Activated naive CD8-positive, alpha-beta T cell treated with anti-CD3 and anti-CD28 coated beads for 36 hours (primary cell): ENCODE measurements at regions not wholly inside any gene's neighbourhood (a gene's known extent, or its start where the extent isn't known, plus 50 kb on each side); places are given as distances from the start of the nearest gene placed in this dataset.
"Not testable (repeated sequence)": the region's sequence is repeated elsewhere in the genome, so short reads cannot be mapped to it uniquely, and the experiment has no call there.

ENCODE experiments used
- DNase-seq: peaks from one replicate; pipeline ENCODE4 v3.0.0; 2021
- H3K27ac Mint-ChIP-seq: one replicate; pipeline ENCODE4 v1.8.0; 2022; ENCODE audit warnings: mild to moderate bottlenecking, moderate library complexity, mixed read lengths
- H3K27me3 Mint-ChIP-seq: one replicate; pipeline ENCODE4 v1.8.0; 2022; ENCODE audit warnings: mild to moderate bottlenecking, mixed read lengths
- H3K36me3 Mint-ChIP-seq: one replicate; pipeline ENCODE4 v1.8.0; 2021; ENCODE audit warnings: mild to moderate bottlenecking, mixed read lengths
- H3K4me1 Mint-ChIP-seq: one replicate; pipeline ENCODE4 v1.8.0; 2021; ENCODE audit warnings: mixed read lengths
- H3K4me3 Mint-ChIP-seq: one replicate; pipeline ENCODE4 v1.8.0; 2022; ENCODE audit warnings: mild to moderate bottlenecking, moderate library complexity, mixed read lengths
- H3K9me3 Mint-ChIP-seq: one replicate; pipeline ENCODE4 v1.8.0; 2022; ENCODE audit warnings: mixed read lengths

DNA sequence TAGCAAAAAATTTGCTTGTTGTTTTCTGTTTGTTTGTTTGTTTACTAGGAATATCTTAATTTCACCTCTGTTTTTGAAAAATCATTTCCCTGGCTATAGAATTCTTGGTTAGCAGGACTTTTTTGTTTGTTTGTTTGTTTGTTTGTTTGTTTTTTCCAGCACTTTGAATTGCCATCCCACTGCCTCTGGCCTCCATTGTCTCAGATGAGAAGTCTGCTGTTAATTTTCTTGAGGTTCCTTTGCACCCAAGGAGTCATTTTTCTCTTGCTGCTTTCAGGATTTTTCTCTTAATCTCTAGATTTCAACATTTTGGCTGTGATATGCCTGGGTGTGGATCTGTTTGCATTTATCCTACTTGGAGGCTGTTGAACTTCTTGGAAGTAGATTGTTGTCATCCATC, 105.7 kb downstream of the FOXL3 start:
- H3K4me3 Mint-ChIP-seq: no peak overlapping the region
- H3K27ac Mint-ChIP-seq: no peak overlapping the region
- peaks cover 39% of the 10 kb centered on the region for H3K9me3 Mint-ChIP-seq
- H3K27me3 Mint-ChIP-seq: no peaks in the 10 kb centered on the region
- H3K4me1 Mint-ChIP-seq: no peaks in the 10 kb centered on the region
- peaks cover 6% of the 10 kb centered on the region for H3K36me3 Mint-ChIP-seq
- DNase-seq: no peak

DNA sequence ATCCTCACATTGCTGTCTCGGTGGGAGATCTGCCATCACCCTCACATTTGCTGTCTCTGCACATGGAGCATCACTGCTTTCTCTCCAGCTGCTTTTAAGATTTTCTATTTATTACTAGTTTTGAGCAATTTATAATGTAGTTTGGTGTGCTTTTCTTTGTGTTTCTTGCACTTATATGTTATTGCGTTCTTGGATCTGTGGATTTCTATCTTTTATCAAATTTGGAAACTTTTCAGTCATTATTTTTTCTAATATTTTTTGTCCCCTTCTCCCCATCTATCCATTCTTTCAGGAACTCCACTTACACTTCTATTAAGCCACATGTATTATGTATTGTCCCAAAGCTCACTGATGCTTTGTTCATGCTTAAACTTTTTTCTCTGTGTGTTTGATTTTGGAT, 108.9 kb downstream of the FOXL3 start:
- Mint-ChIP-seq H3K4me1 (no peaks in the 10 kb centered on the region), H3K27me3 (no peaks in the 10 kb centered on the region), H3K9me3 (peaks cover 36% of the 10 kb centered on the region), H3K27ac (no peak overlapping the region), H3K36me3 (peaks cover 6% of the 10 kb centered on the region), H3K4me3 (no peak overlapping the region)
- no peak for DNase-seq

DNA sequence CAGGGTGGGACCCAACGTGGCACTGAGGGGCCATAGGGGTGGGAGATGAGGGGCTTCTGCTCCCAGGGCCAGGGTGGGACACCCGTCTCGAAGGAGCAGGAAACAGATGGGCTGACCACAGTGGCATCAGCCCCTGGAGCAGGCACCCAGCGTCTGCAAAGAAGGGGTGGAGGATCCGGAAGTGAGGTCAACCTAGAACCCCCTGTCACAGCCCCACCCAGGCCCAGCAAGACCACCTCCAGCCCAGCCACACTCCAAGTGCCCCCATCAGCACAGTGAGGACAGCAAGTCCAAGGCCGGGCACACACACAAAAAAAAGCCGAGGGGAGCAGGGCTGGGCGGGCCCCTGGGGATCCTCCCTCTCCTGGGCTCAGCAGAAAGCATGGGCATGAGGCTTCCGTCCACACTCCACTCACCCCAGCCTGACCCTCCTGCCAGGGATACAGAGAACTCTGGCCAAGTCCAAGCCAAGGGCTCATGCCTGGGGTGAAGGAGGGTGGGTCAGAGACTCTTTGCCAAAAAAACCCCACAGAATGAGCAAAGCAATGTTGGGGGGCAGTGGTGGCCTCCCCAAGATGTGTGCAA, 111.0 kb downstream of the FOXL3 start:
- Mint-ChIP-seq H3K36me3 (peaks cover 5% of the 10 kb centered on the region), H3K4me3 (no peak overlapping the region), H3K9me3 (peaks cover 25% of the 10 kb centered on the region), H3K4me1 (no peaks in the 10 kb centered on the region), H3K27ac (no peak overlapping the region), H3K27me3 (no peaks in the 10 kb centered on the region)
- DNase-seq: no peak

DNA sequence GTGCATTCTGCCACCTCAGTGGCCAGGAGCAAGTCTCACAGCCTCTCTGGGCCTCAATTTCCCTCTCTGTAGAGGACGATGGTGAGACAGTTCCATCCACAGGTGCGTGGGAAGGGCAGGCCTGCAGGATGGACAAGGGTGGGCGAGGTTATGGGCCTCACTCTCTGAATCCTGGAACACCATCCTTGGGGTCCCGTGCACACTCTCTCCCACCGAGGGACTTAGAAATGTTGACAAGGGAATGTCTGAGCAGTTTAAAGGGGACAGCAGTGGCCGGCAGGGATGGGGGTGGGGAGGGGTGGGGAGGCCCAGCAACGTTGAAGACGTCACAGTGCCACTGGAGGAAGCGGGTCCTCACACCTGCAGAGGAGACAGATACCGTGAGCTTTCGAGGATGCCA, 111.5 kb downstream of the FOXL3 start:
- no peak for DNase-seq

DNA sequence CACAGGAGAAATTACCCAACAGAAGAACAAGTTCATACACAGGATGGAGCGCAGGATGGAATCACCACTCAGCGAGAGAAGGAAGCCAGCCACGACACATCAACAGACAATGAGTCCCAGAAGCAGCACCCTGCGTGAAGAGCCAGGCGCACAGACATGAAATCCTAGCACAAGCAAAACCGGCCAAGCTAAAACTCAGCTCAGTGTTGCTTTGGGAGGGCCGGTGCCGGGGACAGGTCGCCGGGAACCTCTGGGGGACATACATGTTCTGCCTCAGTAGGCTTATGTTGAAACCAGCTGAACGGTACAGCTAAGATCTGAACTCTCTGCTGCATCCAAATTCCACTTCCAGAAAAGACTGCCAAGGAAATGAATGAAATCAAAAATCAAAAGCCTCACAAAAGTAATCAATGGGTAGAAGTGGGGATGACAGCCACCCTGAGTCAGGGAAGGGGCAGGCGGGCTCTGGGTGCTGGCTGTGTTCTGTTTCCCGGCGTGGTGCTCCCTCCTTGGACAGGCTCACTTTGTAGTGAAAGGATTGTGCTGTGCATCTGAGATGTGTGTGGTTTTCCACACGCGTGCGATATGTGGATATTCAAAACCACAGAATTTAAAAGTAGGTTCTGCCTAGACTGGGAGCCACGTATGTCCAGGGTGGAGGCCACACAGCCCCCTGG, 114.7 kb downstream of the PDGFA start:
- Mint-ChIP-seq H3K4me1 (no peaks in the 10 kb centered on the region), H3K27me3 (no peaks in the 10 kb centered on the region), H3K9me3 (no peaks in the 10 kb centered on the region), H3K4me3 (no peak overlapping the region), H3K36me3 (no peaks in the 10 kb centered on the region), H3K27ac (no peak overlapping the region)
- DNase-seq: no peak

More for the DNA sequence above, 111.5 kb downstream of the FOXL3 start:
- no peaks in the 10 kb centered on the region for H3K4me1 Mint-ChIP-seq
- no peaks in the 10 kb centered on the region for H3K36me3 Mint-ChIP-seq
- H3K27ac Mint-ChIP-seq: no peak overlapping the region
- H3K4me3 Mint-ChIP-seq: no peak overlapping the region
- H3K9me3 Mint-ChIP-seq: peaks cover 20% of the 10 kb centered on the region
- no peaks in the 10 kb centered on the region for H3K27me3 Mint-ChIP-seq

DNA sequence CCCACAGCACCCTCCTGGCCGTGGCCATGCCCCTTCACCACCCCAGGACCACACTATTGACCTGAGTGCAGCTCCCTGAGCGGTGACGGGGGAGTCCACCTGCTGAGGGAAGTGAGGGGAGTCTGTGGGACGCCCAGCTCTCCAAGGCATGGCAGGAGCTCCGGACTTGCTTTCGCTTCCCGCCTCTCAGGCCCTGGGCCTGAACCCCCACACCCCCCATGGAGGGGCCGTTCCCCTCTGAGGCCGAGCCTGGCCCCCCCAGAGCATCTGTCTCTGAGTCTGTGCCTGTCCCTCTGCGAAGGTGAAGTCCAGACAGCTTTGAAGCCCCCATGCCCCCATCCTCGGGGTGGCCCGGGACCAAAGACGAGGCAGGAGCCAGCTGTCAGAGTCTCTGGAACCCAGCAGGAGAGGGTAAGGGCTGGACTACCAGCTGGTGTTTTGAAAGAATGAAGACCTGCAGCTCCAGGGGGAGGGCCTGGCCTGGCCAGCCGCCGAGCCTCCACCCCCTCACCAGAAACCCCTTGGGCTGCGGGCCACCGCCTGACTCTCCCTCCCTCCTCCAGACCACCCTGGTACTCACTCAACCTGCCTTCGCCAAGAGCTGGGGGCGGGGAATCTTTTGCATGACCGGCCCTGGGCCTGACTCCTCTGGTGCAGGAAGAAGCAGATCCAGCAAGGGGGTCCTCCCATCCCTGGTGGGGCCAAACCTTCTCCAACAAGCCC, 114.0 kb downstream of the PDGFA start:
- no peak overlapping the region for H3K27ac Mint-ChIP-seq
- no peak overlapping the region for H3K4me3 Mint-ChIP-seq
- no peaks in the 10 kb centered on the region for H3K36me3 Mint-ChIP-seq
- H3K4me1 Mint-ChIP-seq: no peaks in the 10 kb centered on the region
- DNase-seq: no peak
- H3K9me3 Mint-ChIP-seq: no peaks in the 10 kb centered on the region
- H3K27me3 Mint-ChIP-seq: no peaks in the 10 kb centered on the region

DNA sequence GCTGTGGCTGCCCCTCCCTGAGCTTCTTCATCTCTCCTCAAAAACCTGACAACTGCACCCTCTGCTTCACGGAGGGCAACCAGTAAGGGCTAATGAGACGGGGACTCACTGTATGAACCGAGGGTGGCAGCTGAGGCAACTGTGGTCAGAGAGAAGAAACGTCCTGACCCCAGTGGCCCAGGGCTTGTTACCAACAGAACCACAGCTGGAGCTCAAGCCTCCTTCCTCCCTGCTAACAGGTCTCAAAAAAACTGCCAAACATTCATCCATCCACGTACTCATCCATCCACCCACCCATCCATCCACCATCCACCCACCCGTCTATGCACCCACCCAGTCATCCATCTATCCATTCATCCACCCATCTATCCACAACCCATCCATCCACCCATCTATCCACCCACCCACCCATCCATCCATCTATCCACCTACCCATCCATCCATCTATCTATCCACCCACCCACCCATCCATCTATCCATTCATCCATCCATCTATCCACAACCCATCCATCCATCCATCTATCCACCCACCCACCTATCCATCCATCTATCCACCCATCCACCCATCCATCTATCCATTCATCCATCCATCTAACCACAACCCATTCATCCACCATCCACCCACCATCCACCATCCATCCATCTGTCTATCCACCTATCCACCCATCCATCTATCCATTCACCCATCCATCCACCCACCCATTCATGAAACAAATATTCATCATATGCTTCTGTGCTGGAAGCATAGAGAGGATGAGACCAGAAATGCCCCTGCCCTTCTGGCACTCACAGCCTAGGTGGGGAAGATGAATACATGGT, 111.7 kb downstream of the PDGFA start:
- Mint-ChIP-seq H3K27me3 (no peaks in the 10 kb centered on the region), H3K36me3 (no peaks in the 10 kb centered on the region), H3K4me3 (no peak overlapping the region), H3K27ac (no peak overlapping the region), H3K9me3 (no peaks in the 10 kb centered on the region), H3K4me1 (no peaks in the 10 kb centered on the region)
- DNase-seq: no peak

DNA sequence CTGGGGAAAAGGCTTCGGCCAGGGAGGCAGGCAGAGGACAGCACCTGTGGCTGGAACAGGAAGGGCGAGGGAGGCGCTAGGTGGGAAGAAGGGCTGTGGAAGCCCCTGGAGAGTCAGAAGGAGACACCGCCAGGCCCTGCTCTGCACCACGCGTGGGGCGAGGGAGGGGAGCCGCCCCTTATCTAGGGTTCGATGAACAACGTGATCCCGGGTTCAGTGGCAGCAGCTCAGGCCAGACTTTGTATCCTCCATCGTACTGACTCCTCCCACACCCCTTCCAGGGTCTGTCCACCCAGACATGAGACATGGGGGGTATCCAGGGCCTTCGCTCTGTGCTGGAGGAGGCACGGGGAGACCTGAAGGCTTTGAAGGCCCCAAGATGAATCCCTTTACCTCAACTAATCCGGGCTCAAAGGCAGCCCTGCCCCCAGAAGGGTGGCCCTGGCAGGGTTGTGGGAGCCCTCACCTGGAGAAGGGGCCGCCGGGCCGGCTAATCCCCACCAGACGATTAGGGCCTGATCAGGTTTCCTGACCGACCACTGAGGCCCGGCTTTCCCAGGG, 110.8 kb downstream of the PDGFA start:
- no peaks in the 10 kb centered on the region for H3K36me3 Mint-ChIP-seq
- no peak overlapping the region for H3K27ac Mint-ChIP-seq
- DNase-seq: no peak
- H3K4me1 Mint-ChIP-seq: no peaks in the 10 kb centered on the region
- H3K4me3 Mint-ChIP-seq: no peak overlapping the region
- no peaks in the 10 kb centered on the region for H3K27me3 Mint-ChIP-seq
- no peaks in the 10 kb centered on the region for H3K9me3 Mint-ChIP-seq

DNA sequence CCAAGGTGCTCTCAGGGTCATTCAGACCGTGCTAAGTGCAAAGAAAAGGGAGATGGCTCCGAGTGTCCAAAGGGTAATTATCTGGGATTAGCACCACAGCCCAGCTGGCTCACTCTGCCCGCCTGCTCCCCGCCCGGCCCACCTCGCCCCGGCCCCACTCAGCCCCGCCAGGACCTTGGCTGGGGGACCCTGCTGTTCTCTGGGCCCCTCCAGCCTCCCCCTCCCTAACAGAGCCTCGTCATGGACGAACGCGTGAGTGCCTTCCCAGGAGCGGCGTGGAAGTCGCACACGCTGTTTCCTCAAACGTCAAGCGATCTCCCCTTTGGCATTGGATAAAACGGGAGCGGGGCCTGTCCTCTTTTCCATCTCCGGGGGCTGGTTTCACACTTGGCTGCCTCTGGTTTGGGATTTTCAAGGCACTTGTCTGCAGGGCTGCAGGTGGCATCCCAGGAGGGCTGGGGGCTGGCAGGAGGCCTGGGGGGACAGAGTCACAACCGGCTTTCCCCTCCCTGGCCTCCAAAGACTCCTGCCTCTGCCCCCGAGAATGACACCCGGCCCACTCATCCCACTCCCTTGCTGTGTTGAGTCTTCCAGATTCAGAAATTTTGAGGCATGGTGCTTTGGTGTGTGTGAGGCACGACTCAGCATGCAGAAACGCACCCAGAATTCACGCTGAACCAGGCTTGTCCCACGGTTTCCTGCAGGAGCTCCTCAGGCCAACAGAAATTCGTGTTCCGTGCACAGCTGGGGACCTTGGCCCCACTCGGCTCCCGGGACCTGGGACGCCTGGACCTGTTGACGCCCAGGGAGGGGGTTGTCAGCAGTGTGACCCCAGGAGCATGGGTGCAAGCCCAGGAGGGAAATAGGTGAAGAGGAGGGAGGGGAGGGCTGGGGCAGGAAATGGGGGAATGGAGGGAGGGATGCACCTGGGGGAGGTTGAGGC, 110.0 kb downstream of the PDGFA start:
- no peaks in the 10 kb centered on the region for H3K9me3 Mint-ChIP-seq
- no peak overlapping the region for H3K27ac Mint-ChIP-seq
- no peaks in the 10 kb centered on the region for H3K4me1 Mint-ChIP-seq
- H3K4me3 Mint-ChIP-seq: no peak overlapping the region
- DNase-seq: no peak
- no peaks in the 10 kb centered on the region for H3K36me3 Mint-ChIP-seq
- H3K27me3 Mint-ChIP-seq: no peaks in the 10 kb centered on the region

DNA sequence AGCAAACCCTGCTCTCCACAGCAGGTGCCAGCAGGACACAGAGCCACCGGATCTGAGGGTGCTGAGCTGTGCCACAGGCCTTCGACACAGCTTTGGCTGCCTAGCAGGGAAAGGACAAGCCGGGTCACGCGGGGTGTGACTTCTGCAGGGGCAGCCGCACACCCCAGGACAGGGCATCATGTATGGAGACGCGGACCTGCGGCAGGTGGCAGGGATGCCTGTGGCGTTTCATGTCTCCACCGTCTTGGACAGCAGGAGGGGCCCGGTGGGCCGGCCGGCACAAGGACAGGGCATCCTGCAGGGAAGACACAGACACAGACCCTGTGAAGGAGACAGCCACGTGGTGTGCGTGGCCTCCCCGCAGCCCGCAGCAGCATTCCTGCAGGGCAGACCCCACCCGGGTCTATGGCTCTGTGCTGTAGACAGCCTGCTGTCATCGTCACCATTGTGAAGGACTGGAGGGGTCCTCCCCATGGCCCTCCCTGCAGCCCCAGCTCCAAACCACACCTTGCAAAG, 109.2 kb downstream of the PDGFA start:
- H3K4me3 Mint-ChIP-seq: no peak overlapping the region
- no peaks in the 10 kb centered on the region for H3K27me3 Mint-ChIP-seq
- H3K27ac Mint-ChIP-seq: no peak overlapping the region
- H3K9me3 Mint-ChIP-seq: no peaks in the 10 kb centered on the region
- no peak for DNase-seq
- no peaks in the 10 kb centered on the region for H3K4me1 Mint-ChIP-seq
- H3K36me3 Mint-ChIP-seq: no peaks in the 10 kb centered on the region

DNA sequence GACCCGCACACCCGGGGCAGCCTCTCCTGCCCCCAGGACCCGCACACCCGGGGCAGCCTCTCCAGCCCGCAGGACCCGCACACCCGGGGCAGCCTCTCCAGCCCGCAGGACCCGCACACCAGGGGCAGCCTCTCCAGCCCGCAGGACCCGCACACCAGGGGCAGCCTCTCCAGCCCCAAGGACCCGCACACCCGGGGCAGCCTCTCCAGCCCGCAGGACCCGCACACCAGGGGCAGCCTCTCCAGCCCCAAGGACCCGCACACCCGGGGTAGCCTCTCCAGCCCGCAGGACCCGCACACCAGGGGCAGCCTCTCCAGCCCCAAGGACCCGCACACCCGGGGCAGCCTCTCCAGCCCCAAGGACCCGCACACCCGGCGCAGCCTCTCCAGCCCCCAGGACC, 108.5 kb downstream of the PDGFA start:
- H3K27ac Mint-ChIP-seq, DNase-seq, H3K9me3 Mint-ChIP-seq, H3K36me3 Mint-ChIP-seq, H3K4me1 Mint-ChIP-seq, H3K4me3 Mint-ChIP-seq, H3K27me3 Mint-ChIP-seq: not testable (repeated sequence)

DNA sequence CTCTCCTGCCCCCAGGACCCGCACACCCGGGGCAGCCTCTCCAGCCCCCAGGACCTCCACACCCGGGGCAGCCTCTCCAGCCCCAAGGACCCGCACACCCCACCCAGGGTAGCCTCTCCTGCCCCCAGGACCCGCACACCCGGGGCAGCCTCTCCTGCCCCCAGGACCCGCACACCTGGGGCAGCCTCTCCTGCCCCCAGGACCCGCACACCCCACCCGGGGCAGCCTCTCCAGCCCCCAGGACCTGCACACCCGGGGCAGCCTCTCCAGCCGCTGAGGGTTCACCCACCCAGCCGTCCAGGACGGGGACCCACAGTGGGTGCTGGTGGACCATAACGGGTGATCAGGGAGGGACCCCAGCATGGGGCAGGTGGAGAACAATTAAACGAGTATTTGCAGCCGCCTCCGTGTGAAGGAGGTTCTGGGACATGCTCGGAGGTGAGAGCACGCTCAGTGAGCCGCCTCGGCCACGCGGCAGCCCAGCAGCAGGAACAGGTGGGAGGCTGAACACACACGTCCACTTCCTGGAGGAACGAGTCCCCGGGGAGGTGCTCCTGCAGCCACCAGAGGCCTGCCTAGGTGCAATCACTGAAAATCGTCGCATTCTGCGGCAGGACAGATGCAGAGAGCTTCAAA, 107.9 kb downstream of the PDGFA start:
- no peaks in the 10 kb centered on the region for H3K27me3 Mint-ChIP-seq
- H3K4me3 Mint-ChIP-seq: no peak overlapping the region
- H3K9me3 Mint-ChIP-seq: no peaks in the 10 kb centered on the region
- H3K36me3 Mint-ChIP-seq: no peaks in the 10 kb centered on the region
- no peaks in the 10 kb centered on the region for H3K4me1 Mint-ChIP-seq
- DNase-seq: no peak
- H3K27ac Mint-ChIP-seq: no peak overlapping the region

DNA sequence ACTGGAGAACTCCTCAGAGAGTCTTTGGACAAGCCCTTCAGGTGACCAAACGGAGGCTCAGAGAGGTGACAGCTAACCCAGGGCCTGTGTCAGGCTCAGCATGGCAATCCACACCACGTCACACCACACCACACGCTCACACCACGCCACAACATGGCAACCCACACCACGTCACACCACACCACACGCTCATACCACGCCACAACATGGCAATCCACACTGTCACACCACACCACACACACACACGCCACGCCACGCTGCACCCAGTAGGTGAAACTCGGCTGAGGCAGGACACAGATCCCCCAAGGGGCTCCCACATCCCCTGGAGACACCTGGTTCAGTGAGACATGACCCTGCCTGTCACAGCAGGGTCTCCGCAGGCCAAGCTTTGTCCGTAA, 107.3 kb downstream of the PDGFA start:
- H3K9me3 Mint-ChIP-seq: no peaks in the 10 kb centered on the region
- no peaks in the 10 kb centered on the region for H3K36me3 Mint-ChIP-seq
- DNase-seq: no peak
- H3K27me3 Mint-ChIP-seq: no peaks in the 10 kb centered on the region
- H3K4me3 Mint-ChIP-seq: no peak overlapping the region
- H3K4me1 Mint-ChIP-seq: no peaks in the 10 kb centered on the region
- H3K27ac Mint-ChIP-seq: no peak overlapping the region
